ENCODE measurements at regions not wholly inside any gene's neighbourhood (a gene's known extent, or its start where the extent isn't known, plus 50 kb on each side); places are given as distances from the start of the nearest gene placed in this dataset.
"Not testable (repeated sequence)": the region's sequence is repeated elsewhere in the genome, so short reads cannot be mapped to it uniquely, and the experiment has no call there.

- DNase-seq = no peak
Observed at GRCh38 chr6:102126488-102126887, 733.0 kb downstream of the GRIK2 start.

- DNase-seq = no peak
Observed at GRCh38 chr6:102127253-102127652, 733.7 kb downstream of the GRIK2 start.

- no peak for DNase-seq
Observed at GRCh38 chr6:102137859-102138258, 744.4 kb downstream of the GRIK2 start.

GRCh38 chr6:102149191-102149590 lies 755.7 kb downstream of the GRIK2 start:
- no peak for DNase-seq

- no peak for DNase-seq
Observed at GRCh38 chr6:102150549-102150948, 757.0 kb downstream of the GRIK2 start.

- no peak for DNase-seq
Observed at GRCh38 chr6:102154176-102154575, 760.7 kb downstream of the GRIK2 start.

GRCh38 chr6:102154874-102155273 lies 761.4 kb downstream of the GRIK2 start:
- DNase-seq = no peak

- not testable (repeated sequence) for DNase-seq
Observed at GRCh38 chr6:102169802-102170201, 776.3 kb downstream of the GRIK2 start.

- DNase-seq = no peak
Observed at GRCh38 chr6:102187186-102187585, 793.7 kb downstream of the GRIK2 start.

GRCh38 chr6:102195311-102195710 lies 801.8 kb downstream of the GRIK2 start:
- no peak for DNase-seq

GRCh38 chr6:102197211-102197610 lies 803.7 kb downstream of the GRIK2 start:
- no peak for DNase-seq

- DNase-seq = no peak
Observed at GRCh38 chr6:102204351-102204750, 810.8 kb downstream of the GRIK2 start.

GRCh38 chr6:102215425-102215824 lies 821.9 kb downstream of the GRIK2 start:
- DNase-seq = no peak

- no peak for DNase-seq
Observed at GRCh38 chr6:102216232-102216631, 822.7 kb downstream of the GRIK2 start.

- DNase-seq = peak; percentile 17
Observed at GRCh38 chr6:102223942-102224341, 830.4 kb downstream of the GRIK2 start.

GRCh38 chr6:102229271-102229670 lies 835.8 kb downstream of the GRIK2 start:
- DNase-seq = no peak
